ENCODE measurements at regions not wholly inside any gene's neighbourhood (a gene's known extent, or its start where the extent isn't known, plus 50 kb on each side); places are given as distances from the start of the nearest gene placed in this dataset.

GRCh38 chr2:64817453-64817852 is 163.7 kb upstream of the SERTAD2 start:
- Histone ChIP-seq H3K18ac (ENCODE audit: insufficient read length, low read depth, low read length) (no peak overlapping the region), H2BK20ac (ENCODE audit: low read depth, low read length, poor library complexity, severe bottlenecking) (no peak overlapping the region), H2AFZ (ENCODE audit: low read length) (no peak overlapping the region), H4K20me1 (ENCODE audit: control insufficient read depth, insufficient read depth, insufficient read length) (no peaks in the 10 kb centered on the region), H3K56ac (ENCODE audit: insufficient read length, low read depth, low read length) (no peak overlapping the region), H3K4ac (ENCODE audit: low read depth, low read length) (no peak overlapping the region), H2BK120ac (ENCODE audit: low read depth, low read length, poor library complexity, severe bottlenecking) (no peak overlapping the region), H3K14ac (ENCODE audit: insufficient read depth, low read length) (no peak overlapping the region; the same call in 1 of the 2 replicates), H2AK5ac (ENCODE audit: insufficient read length, low read length) (no peak overlapping the region), H4K5ac (ENCODE audit: insufficient read length, low read depth, low read length) (no peak overlapping the region), H4K91ac (ENCODE audit: insufficient read length, low read depth, low read length) (no peak overlapping the region), H3T11ph (ENCODE audit: low read length) (no peak overlapping the region), H4K8ac (replicated peaks; ENCODE audit: insufficient read length, low read depth, low read length) (no peak overlapping the region), H3K23ac (ENCODE audit: insufficient read length, low read depth, low read length) (no peak overlapping the region), H2BK15ac (ENCODE audit: low read depth, low read length) (no peak overlapping the region), H3K23me2 (ENCODE audit: insufficient read length, low read depth, low read length, poor library complexity, severe bottlenecking) (no peaks in the 10 kb centered on the region), H3K4me2 (ENCODE audit: insufficient read depth, insufficient read length, low read length) (no peak overlapping the region), H3K27ac (ENCODE audit: insufficient read length, low read depth, low read length) (no peak overlapping the region), H3K27me3 (ENCODE audit: insufficient read depth, low read length) (no peaks in the 10 kb centered on the region), H2BK5ac (ENCODE audit: insufficient read length, low read length) (no peak overlapping the region), H3K4me1 (ENCODE audit: insufficient read depth, low read length) (no peaks in the 10 kb centered on the region), H3K9me3 (ENCODE audit: control insufficient read depth, low read depth, low read length) (no peaks in the 10 kb centered on the region), H2BK12ac (ENCODE audit: insufficient read length, low read depth, low read length) (no peak overlapping the region), H3K79me1 (ENCODE audit: insufficient read depth, low read depth, low read length, poor library complexity, severe bottlenecking) (no peaks in the 10 kb centered on the region), H3K79me2 (ENCODE audit: insufficient read depth, low read length) (no peaks in the 10 kb centered on the region), H3K9ac (ENCODE audit: extremely low read depth, insufficient read length, low read length) (no peak overlapping the region)
- Mint-ChIP-seq H3K9me3 (peaks cover 0 to 2% of the 10 kb centered on the region in 2 experiments; a peak in 2 of 5 replicates), H3K27ac (no peak overlapping the region), H3K4me1 (peaks cover 7 to 12% of the 10 kb centered on the region in 2 experiments; a peak in 3 of 4 replicates), H3K4me3 (no peak overlapping the region), H3K36me3 (ENCODE audit: insufficient read depth in 1 of 3, low read depth in 3 of 3) (no peaks in the 10 kb centered on the region), H3K27me3 (ENCODE audit: low read depth) (peaks cover 8% of the 10 kb centered on the region)
- DNase-seq: no peak
- WGBS (ENCODE audit: extremely low coverage, insufficient read length, low lambda C conversion rate): no CpG with 5 or more reads among the region's 4 CpGs
- TF ChIP-seq, protein P1, sequence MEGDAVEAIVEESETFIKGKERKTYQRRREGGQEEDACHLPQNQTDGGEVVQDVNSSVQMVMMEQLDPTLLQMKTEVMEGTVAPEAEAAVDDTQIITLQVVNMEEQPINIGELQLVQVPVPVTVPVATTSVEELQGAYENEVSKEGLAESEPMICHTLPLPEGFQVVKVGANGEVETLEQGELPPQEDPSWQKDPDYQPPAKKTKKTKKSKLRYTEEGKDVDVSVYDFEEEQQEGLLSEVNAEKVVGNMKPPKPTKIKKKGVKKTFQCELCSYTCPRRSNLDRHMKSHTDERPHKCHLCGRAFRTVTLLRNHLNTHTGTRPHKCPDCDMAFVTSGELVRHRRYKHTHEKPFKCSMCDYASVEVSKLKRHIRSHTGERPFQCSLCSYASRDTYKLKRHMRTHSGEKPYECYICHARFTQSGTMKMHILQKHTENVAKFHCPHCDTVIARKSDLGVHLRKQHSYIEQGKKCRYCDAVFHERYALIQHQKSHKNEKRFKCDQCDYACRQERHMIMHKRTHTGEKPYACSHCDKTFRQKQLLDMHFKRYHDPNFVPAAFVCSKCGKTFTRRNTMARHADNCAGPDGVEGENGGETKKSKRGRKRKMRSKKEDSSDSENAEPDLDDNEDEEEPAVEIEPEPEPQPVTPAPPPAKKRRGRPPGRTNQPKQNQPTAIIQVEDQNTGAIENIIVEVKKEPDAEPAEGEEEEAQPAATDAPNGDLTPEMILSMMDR (conservative IDR thresholded peaks at IDR 0.05): no peak

Data from H9 (cell line).